ENCODE measurements at regions not wholly inside any gene's neighbourhood (a gene's known extent, or its start where the extent isn't known, plus 50 kb on each side); places are given as distances from the start of the nearest gene placed in this dataset.

DNA sequence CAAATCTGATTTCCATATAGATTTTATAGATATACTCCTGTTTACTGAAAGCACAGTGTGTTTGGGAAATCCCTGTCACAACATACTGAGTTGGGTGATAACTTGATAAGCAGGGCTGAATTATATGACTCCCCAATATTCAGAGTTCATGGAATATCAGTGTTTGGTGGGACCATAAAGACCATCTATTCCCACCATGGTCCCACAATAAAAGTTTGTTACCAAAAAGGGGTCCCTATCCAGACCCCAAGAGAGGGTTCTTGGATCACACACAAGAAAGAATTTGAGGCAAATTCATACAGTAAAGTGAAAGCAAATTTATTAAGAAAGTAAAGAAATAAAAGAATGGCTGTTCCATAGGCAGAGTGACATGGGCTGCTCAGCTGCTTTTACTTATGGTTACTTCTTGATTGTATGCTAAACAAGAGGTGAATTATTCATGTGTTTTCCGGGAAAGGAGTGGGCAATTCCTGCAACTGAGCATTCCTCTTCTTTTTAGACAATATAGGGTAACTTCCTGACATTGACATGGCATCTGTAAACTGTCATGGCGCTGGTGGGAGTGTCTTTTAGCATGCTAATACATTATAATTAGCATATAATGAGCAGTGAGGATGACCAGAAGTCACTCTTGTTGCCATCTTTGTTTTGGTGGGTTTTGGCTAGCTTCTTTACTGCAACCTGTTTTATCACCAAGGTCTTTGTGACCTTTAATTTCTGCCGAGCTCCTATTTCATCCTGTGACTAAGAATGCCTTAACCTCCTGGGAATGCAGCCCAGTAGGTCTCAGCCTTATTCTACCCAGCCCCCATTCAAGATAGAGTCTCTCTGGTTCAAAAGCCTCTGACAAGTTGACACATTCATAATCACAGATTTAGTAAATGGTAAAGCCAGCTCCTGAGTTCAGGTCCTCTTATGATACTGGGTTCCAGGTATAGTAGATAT lies 240.6 kb upstream of the PDGFD start:
- TF ChIP-seq, protein P1, sequence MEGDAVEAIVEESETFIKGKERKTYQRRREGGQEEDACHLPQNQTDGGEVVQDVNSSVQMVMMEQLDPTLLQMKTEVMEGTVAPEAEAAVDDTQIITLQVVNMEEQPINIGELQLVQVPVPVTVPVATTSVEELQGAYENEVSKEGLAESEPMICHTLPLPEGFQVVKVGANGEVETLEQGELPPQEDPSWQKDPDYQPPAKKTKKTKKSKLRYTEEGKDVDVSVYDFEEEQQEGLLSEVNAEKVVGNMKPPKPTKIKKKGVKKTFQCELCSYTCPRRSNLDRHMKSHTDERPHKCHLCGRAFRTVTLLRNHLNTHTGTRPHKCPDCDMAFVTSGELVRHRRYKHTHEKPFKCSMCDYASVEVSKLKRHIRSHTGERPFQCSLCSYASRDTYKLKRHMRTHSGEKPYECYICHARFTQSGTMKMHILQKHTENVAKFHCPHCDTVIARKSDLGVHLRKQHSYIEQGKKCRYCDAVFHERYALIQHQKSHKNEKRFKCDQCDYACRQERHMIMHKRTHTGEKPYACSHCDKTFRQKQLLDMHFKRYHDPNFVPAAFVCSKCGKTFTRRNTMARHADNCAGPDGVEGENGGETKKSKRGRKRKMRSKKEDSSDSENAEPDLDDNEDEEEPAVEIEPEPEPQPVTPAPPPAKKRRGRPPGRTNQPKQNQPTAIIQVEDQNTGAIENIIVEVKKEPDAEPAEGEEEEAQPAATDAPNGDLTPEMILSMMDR (IDR thresholded peaks at IDR 0.05; ENCODE audit: borderline replicate concordance, extremely low read depth, insufficient read depth), result no peak

DNA sequence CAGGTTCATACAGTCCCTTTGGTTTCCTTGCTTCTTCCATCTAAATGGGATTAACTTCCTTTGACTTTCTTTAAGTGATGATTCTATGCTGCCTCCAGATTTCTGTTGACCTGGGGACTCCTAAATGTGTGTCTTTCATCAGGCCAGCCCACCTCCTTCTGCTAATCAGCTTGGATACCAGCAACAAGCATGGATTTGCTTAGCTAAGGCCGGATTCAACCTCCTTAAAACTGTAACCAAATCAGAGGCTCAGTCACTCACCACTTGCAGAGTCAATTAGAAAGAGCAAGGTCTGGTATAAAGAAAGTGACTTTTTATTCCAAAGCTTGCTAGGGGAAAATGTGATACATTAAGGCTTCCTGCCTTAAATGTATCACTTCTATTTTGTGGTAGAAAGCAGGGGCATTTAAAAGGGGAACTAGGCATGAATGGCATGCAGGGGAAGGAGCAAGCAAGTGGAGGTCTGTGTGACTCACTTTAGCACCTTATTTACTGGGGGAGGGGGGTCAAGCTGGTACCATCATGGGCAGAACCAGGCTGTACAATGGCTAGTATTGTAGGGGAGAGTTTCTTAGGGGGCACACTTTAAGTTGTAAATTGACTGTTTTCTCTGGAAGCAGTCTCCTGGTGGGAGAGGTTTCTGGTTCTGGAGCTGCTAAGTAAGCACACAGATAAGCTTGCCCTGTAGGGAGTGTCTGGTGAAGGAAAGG lies 239.0 kb upstream of the PDGFD start:
- no peak for DNase-seq
- intact Hi-C loops (cut with DNase I), result no loop called here
- Histone ChIP-seq H3K27me3 (ENCODE audit: control insufficient read depth, insufficient read depth, low read length) (no peaks in the 10 kb centered on the region), H3K9me3 (ENCODE audit: control insufficient read depth in 2 of 3, insufficient read depth in 1 of 3, low read length in 3 of 3) (no peaks in the 10 kb centered on the region), H3K4me1 (ENCODE audit: control insufficient read depth in 2 of 3, insufficient read depth in 2 of 3, low read depth in 1 of 3, low read length in 3 of 3) (no peaks in the 10 kb centered on the region), H3K27ac (ENCODE audit: low read depth in 2 of 2, low read length in 2 of 2) (no peak overlapping the region), H3K36me3 (ENCODE audit: control insufficient read depth in 2 of 3, insufficient read depth in 3 of 3, low read length in 3 of 3) (no peaks in the 10 kb centered on the region), H3K9ac (ENCODE audit: low read length in 3 of 3) (no peak overlapping the region), H3K4me3 (ENCODE audit: low read length in 3 of 3) (no peak overlapping the region)
- TF ChIP-seq, protein P1 (IDR thresholded peaks at IDR 0.05; ENCODE audit: borderline replicate concordance, extremely low read depth, insufficient read depth), result no peak
- FAIRE-seq, result no peak

More for the DNA sequence above, 240.6 kb upstream of the PDGFD start:
- no peaks in the 10 kb centered on the region for H3K9me3 ChIP-seq (ENCODE audit: control insufficient read depth in 2 of 3, insufficient read depth in 1 of 3, low read length in 3 of 3)
- DNase-seq, result no peak
- H3K36me3 ChIP-seq (ENCODE audit: control insufficient read depth in 2 of 3, insufficient read depth in 3 of 3, low read length in 3 of 3), result no peaks in the 10 kb centered on the region
- no peak overlapping the region for H3K27ac ChIP-seq (ENCODE audit: low read depth in 2 of 2, low read length in 2 of 2)
- H3K9ac ChIP-seq (ENCODE audit: low read length in 3 of 3), result no peak overlapping the region
- no peak overlapping the region for H3K4me3 ChIP-seq (ENCODE audit: low read length in 3 of 3)
- intact Hi-C loops (cut with DNase I), result no loop called here
- no peaks in the 10 kb centered on the region for H3K4me1 ChIP-seq (ENCODE audit: control insufficient read depth in 2 of 3, insufficient read depth in 2 of 3, low read depth in 1 of 3, low read length in 3 of 3)
- FAIRE-seq, result no peak
- no peaks in the 10 kb centered on the region for H3K27me3 ChIP-seq (ENCODE audit: control insufficient read depth, insufficient read depth, low read length)

DNA sequence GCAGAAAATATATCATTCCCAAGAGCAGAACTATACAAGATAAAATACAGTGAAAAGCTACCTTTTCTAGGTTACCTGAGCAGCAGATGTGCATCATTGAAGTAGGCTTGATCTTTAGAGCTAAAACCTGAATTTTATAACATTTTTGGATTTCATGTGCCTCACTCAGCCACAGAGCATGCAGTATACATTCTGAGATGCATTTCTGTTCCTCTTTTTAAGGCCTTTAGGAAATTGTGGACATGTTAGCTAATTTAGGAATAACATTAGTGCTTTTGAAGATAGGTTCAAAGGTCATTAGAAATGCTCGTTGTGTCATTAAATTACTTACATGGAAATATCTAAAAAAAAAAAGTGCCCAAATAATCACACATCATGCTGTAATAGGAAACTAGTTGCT lies 230.6 kb upstream of the PDGFD start:
- H3K36me3 ChIP-seq (ENCODE audit: control insufficient read depth in 2 of 3, insufficient read depth in 3 of 3, low read length in 3 of 3), result no peaks in the 10 kb centered on the region
- FAIRE-seq, result no peak
- H3K9me3 ChIP-seq (ENCODE audit: control insufficient read depth in 2 of 3, insufficient read depth in 1 of 3, low read length in 3 of 3), result no peaks in the 10 kb centered on the region
- H3K4me3 ChIP-seq (ENCODE audit: low read length in 3 of 3), result no peak overlapping the region
- intact Hi-C loops (cut with DNase I), result no loop called here
- TF ChIP-seq, protein P1 (IDR thresholded peaks at IDR 0.05; ENCODE audit: borderline replicate concordance, extremely low read depth, insufficient read depth), result no peak
- no peak overlapping the region for H3K27ac ChIP-seq (ENCODE audit: low read depth in 2 of 2, low read length in 2 of 2)
- DNase-seq, result no peak
- no peaks in the 10 kb centered on the region for H3K27me3 ChIP-seq (ENCODE audit: control insufficient read depth, insufficient read depth, low read length)
- no peaks in the 10 kb centered on the region for H3K4me1 ChIP-seq (ENCODE audit: control insufficient read depth in 2 of 3, insufficient read depth in 2 of 3, low read depth in 1 of 3, low read length in 3 of 3)
- H3K9ac ChIP-seq (ENCODE audit: low read length in 3 of 3), result no peak overlapping the region

Data from kidney (tissue), 13 donors.